GM19351 (cell line): ENCODE measurements at regions not wholly inside any gene's neighbourhood (a gene's known extent, or its start where the extent isn't known, plus 50 kb on each side); places are given as distances from the start of the nearest gene placed in this dataset.

ENCODE experiments used
- ATAC-seq: cut with Tn5 transposase; IDR thresholded peaks from one replicate; pipeline ENCODE4 v1.9.1; 2021; ENCODE audit warnings: mild to moderate bottlenecking, moderate library complexity; ENCODE audit not compliant: unreplicated experiment

DNA sequence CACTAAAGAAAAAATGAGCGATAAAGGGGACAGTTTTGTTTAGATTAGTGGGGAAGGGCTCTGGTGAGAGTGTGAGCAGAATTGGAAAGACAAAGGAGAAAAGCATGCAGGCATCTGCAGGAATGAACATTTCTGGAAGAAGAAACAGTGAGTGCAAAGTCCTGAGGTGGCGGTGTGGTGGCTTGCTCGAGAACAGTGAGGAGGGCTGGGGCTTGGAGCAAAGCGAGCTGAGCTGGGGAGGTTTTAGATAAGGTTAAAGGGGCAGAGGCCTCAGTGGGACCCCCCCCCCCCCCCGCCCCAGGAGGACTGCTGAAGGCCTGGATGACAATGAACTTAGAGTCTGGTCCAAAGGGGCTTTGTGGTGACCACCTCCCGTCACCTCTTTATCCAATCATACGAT is 202.7 kb upstream of the MVB12B start:
- ATAC-seq: no peak

DNA sequence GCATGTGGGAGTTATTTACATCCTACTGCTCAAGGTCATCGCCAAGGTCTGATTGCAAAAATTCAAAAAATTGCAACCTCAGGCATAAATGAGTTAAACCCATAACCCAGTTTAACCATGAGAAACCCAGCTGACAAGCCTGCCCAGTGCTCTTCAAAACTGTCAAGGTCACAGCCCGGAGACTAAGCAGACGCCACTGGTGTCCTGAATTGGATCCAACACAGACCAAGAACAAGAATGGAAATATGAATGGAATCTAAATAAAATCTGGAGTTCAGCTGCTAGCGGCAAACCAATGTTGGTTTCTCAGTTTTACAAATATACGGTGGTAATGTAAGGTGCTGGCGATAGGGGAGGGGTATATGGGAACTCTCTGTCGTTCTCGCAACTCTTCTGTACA is 201.5 kb upstream of the MVB12B start:
- no peak for ATAC-seq

DNA sequence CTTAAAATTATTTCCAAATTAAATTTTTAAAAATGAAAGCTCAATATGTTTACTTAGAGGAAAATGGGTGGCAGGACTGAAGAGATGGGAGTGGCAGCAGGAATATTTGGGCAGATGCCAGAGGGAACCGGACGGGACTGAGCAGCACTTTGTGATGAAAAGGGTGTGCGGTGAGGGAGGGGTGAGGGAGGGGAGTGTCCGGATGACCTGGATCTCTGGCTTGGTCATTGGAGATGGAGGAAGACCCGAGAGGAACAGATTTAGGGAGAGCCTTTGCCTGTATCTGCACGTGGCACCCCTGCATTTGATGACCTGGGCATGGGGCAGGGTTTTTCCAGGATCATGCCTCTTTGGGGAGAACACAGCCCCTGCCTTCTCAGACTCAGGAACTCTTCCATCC is 201.1 kb upstream of the MVB12B start:
- no peak for ATAC-seq

DNA sequence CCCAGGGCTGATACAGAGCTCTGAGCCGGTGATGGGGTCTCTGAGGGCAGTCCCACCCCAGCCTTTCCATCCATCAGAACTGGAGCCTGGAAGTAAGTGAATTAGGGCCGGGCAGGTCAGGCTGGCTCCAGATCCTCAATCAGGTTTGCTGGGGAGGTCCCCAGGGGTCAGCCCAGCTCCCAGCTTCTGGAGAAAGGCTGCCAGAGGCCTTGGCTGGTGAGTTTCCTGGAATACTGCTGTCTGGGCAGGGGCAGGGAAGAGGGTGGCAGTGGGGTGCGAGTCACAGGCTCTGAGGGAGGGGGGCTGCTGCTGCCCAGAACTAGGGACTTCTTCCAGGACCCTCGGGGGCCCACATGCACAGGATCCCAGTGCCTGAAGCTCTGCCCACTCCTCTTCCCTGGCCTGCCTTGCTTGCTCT is 200.6 kb upstream of the MVB12B start:
- ATAC-seq: no peak

DNA sequence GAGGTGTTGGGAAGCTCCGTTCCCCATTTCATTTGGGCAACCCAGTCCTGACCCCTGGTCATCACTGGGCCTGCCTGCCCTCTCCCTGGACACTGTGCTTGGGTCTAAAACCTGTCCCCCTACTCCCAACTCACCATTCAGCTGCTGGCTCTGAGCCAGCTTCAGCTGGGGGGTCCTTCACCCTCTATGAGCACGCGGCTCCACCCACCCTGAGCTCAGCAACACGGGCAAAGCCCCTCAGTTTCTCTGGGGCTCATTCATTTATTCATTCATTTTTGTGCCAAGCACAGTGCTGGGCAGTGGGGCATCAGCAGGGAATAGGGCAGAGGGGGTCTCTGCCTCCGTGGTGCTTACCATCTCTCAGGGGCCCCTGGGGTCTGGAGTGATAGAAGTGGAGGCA is 199.8 kb upstream of the MVB12B start:
- no peak for ATAC-seq

DNA sequence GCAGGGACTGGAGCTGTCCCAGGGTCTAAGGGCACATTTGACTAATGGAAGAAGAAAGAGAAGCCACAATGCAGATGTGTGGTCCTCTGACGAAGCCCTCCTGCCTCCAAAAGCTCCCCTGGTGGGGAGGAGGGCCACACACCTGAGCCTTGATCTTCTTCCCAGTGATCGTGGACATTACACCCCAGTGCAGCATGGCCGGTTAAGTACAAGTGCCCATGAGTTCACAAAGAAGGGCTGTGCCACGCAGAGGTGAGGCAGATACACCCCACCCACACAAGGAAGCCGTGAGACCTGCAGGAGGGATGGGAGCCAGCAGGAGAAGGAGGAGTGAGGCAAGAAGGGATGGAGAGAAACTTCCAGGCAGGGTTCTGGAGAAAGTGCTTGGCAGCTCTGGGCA is 199.0 kb upstream of the MVB12B start:
- no peak for ATAC-seq

DNA sequence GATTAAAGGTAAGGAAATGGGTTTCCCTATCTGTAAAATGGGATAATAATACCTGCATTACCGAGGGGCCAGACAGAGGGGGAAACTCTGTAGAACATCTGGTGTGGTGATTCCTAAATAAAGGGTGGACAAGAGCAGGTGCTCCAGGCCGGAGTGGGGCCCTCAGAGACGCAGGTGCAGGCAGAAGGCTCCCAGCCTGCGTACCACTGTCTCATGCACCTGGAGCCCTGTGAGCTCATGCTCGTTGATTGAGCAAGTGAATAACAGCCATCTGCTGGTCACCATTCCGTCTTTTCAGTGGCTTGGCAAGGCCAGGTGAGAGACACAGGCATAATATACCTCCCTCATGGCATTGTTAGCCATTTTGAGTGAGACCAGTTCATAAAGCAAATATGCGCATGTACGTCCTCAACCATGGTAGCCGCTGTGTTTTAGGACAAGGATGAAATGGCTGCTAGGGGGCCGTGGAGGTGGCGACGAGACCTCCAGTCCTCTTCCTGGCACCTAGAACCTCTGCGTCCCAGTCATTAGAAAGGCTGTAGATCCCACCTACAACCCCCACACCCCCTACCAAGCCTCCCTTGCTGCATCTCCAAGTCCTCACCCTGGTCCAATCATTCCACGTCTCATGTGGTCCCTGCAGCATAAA is 198.0 kb upstream of the MVB12B start:
- no peak for ATAC-seq

DNA sequence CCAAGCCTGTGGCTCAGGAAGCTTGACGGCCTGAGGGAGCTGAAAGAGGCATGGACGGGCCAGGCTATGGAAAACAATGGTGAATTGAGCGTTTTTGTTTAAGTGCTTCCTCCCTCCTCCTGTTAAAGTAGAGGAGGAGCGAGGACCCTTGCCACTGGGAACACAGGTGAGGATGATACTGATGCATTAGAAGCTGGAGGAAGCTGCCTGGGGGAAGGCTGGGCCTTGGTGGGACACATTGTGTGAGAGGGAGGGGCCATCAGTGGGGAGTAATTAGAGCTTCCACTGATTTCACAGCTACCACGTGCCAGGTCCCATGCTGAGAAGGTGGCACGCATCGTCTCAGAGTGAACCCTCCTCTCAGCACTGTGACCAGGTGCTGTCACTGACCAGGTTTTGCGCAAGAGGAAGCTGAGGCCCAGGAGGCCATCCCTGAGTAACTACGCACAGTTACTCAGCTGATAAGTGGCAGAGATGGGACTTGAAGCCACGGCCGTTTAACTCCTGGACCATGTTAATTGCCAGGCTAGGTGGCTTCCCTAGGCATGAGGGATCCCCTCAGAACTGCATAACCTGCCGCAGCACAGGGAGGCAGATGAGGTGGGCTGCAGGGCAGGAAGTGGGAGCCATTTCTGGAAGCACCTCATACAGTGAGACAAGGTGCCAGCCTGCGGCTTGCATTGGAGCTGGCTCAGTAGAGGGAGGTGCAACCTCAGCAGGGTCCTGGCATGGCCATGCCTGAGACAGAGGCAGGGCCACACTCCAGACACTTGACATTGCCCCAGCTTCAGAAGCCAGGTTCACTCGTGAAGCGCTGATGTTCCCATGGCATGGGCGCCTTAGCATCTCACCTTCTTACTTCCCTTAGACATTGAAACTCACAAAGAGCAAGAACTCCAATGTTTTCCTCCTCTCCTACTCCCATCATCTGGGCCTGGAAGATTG is 195.3 kb upstream of the MVB12B start:
- ATAC-seq: no peak

DNA sequence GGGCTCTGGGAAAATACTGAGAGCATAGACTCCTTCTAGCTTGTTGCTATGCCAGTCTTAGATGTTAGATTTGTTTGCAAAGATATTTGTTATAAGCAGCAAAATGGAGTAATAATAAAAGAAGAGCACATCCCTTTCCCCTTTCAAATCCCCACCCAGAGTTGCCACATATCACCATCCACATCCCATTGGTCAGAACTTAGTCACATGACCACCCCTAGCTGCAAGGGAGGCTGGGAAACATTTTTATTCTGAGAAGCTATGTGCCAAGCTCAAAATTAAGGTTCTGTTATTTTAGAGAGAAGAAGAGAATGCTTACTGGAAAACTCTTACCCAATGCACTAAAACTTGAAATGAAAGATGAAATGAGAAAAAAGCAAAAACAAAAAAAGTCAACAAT is 193.9 kb upstream of the MVB12B start:
- ATAC-seq: no peak

DNA sequence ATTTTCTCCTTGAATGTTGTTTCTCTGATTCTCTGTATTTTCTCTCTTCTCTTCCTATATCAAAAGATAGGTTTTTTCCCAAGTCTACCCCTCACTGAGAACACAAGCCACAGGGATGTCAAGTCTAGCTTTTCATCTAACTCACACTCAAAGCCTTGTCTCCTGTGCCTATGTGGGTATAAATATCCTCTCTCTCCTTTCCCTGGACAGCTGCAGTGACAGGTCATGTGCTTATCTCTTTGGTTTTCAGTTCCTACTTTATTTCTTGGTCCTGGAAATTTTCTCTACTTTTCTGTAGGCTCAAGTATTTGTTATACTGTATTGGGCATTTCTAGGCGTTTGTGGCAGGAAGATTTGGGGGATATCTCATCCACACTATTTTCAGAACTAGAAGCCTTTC is 182.4 kb upstream of the MVB12B start:
- ATAC-seq: no peak

DNA sequence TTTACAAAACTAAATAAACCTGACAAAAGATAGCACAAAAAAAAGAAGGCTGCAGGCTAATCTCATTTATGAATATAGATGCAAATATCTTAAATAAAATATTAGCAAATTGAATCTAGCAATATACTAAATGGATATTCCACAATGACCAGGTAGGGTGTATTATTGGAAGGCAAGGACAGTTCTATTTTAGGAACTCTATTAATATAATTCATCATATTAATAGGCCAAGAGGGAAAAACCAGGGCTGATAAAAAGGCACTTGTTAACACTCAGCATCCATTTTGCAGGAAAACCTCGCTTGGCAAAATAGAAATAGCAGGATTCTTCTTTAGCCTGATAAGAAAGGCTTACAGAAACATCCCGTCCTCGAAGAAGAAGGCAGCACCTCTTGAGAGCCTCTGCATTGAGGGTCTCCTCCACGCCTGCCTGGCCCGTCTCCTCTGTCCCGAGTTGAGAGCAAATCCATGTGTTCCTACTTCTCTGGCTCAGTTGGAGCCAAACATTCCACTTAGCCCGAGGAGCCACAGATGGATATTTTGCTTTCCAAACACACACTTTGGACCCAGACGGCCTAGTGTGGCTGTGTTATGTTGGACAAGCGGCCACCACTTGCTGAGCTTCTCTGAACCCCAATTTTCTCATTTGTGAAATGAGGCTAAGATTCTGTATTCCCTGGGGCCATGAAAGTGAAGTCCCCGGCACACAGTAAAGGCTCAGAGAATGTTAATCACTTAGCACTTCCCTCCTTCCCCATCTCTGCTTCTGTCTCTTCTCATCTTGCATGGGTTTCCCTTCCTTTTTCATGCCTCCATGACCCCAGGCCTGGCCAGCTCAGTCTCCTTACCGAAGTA is 181.8 kb upstream of the MVB12B start:
- ATAC-seq: no peak

DNA sequence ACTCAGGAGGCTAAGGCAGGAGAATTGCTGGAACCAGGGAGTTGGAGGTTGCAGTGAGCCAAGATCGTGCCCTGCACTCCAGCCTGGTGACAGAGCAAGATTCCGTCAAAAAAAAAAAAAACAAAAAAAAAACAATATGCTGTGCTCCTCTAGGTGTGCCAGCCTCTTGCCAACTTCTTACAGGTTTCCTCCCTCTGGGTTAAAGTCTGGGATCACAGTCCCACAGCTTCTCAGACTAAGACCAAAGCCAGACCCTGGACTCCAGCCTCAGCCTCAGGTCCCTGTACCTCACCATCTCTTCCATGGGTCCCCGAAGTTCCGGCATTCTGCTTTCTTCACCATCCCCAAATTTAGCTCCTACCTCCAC is 180.8 kb upstream of the MVB12B start:
- no peak for ATAC-seq

DNA sequence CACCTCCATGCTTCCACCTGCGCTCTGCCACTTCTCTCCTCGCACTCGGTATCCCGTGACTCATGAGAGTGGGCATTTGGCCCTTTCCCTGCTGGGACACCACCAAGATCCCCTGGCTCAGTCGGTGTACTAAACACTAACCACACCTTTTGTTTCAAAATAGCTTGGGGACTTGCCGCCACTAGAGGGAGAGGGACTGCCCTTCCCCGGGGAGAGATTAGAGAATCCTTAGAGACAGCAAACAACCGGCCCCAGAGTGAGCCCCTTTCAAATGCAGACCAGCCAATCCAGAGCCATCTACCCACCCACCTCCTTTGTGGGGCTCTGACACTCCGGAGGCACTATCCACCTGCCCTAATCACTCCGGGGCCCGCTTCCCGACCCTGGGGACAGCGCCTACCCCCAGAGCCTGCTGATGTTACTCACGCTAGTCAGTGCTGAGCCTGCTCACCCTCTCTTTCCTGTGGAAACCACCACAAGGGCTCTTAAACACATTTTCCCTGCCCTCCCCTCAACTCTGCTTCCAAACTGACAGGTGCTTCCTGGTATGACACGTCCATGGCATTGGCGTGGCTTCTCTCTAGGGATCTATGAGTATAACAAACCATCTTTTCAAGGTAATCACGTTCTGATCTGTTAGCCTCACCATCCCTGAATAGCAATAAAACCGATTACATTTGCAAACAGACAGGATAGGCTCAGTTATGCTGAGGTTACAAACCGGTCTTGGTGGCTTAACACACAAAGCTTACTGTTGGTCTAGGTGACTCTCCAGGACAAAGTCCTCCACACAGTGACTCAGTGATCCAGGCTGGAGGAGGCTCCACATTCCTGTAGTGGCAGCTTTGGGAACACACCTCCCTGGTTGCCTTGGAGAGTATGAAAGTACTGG is 180.1 kb upstream of the MVB12B start:
- no peak for ATAC-seq

DNA sequence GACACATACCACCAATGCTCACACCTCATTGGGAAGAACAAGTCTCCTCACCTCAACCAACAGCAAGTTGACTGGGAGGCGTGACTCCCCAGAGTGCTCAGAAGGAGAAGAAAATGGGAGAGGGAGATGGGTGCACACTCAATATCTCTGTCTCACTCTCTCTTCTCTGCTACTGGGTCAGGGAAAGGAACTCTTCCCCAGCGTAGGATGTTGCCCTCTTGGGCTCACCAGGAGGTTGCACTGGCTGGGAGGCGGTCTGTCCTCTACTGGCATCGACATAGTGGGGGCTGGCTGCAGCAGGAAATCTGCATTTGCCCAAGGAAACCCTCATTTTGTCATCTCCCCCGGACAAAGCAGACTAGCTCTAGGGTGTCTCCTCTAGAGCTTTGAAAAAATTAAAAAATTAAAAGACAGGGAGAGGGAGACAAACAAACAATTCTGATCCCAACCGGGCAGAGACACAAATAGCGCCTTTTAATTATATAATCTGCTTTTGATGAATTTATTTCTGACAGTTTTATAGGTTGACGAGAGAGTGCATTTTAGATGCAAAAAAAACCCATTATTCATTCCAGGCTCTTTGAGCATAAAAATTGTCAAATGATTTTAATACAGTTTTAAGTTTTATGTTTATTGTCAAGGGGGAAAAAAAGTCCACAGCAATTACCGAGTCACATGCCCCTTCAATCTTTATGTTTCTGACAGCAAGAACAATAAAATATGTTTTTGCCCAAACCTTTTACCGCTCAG is 179.3 kb upstream of the MVB12B start:
- no peak for ATAC-seq

DNA sequence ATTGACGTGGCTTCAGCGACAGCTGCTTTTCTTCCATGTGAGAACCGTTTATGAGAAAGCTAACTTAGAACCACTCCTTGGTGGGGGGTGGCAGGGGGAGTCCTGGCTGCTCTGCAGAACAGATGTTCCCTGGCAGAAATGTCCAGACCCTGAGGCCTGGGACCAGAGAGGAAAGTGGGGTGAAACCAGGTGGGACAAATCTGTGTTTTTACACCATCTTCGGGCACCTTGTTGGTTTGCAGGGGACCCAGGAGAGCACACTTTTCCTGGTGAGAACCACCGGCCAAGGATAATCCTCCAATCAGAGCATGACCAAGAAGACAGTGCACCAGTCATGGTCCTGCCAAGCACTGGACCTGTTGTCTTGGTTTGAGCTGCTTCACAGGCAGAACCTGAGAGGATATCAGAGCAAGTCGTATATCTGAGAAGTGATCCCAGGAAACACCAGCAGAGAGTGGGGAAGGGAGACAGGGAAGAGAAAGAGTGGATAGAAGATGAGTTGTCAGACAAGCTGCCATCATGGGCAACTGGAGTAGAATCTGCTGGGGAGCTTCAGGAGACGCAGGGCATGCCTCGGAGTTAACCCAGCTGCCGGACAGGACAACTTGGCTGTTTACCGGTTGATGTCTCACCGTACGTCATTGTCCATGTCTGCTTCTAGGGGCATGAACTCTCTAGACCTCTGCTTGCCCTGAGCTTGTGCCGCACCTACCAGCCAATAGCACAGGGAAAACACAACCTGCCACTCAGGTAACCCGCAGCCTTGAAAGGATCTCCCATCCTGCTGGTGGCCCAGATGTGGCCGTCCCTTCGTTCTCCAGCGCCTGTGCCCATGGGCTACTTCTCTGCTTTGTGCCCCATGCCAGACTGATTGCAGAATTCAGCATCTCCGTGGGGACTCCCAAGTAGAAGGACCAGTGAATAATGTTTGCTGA is 178.4 kb upstream of the MVB12B start:
- ATAC-seq: no peak

DNA sequence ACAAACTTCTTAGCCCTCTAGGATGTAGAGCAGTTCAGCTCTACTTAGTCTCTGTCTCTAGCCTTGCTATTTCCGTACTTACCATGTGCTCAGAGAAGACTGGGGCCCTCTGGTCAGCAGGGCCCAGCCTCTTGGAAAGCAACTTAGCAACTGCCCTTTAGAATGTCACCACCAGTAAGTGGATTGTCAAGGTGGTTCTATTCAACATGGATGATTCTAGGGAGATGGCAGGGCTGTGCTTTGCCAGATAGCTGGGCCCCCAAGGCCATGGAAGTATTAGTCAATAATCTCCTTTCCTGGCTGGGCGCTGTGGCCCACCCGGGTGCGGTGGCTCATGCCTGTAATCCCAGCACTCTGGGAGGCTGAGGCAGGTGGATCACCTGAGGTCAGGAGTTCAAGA is 177.6 kb upstream of the MVB12B start:
- ATAC-seq: no peak

DNA sequence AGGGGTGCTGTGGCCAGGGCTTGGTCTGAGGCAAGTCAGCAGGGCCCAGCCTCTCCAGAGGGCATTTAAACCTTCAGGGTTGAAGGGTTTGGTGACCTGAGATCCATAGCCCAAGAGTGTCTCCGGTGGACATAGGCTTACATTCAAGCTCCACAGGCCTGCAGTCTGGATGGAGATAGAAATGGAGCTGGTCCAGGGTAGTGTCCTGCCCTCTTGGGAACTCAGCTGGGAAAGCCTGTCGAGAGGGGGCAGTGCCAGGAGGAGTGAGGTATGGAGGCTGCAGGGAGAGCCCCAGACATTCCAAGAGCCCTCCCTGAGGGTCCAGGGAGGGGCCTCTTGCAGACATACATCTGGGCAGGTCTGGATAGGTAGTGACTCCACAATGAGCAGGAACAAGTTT is 177.0 kb upstream of the MVB12B start:
- ATAC-seq: no peak

DNA sequence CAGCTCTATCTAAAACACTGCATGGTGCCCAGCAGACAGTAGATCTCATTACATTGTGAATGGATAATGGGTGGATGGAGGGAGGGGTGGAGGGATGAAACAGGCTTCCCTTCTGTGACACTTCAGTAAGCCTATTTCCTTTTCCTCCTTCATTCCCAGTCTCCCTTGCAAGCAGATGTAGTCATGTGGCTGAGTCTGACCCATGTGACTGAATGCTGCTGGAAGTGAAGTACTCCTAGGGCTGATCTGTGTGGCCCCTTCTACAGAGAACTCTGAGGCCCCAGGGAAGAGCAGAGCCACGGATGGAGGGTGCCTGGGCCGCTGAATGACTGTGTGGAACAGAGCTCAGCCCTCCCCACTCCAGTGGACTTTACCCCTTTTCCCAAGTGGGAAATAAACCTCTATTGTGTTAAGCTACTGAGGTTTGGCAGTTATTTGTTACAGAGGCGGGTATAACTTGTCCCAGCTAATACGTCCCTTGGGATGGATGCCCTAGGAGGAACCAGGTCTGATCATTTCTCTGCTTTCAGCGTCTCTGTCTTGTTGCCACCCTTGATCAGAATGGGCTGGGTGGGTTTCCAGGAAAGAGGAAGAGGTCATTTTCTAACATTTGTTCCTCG is 176.1 kb upstream of the MVB12B start:
- no peak for ATAC-seq
